22Rv1 (cell line): ENCODE measurements at regions not wholly inside any gene's neighbourhood (a gene's known extent, or its start where the extent isn't known, plus 50 kb on each side); places are given as distances from the start of the nearest gene placed in this dataset.

Source experiments
- CTCF ChIP-seq: fragments of 450-650 bp; IDR thresholded peaks from 2 replicates; pipeline ENCODE4 v1.5.1; 2017; ENCODE audit warnings: mild to moderate bottlenecking
- ZFX ChIP-seq: fragments of 450-650 bp; IDR thresholded peaks from 2 replicates; pipeline ENCODE4 v1.6.1; 2017; ENCODE audit warnings: antibody characterized with exemption, borderline replicate concordance

- TF ChIP-seq CTCF (no peak), ZFX (no peak)
These were observed 911.6 kb upstream of the ARPP21 start for GRCh38 chr3:34727700-34728099.
